ENCODE measurements at regions not wholly inside any gene's neighbourhood (a gene's known extent, or its start where the extent isn't known, plus 50 kb on each side); places are given as distances from the start of the nearest gene placed in this dataset.

GRCh38 chr1:4034318-4034887, 134.3 kb upstream of the C1orf174 start:
- WGBS, 2 experiments: 74 to 78% methylated on average over 8 of the region's 8 CpGs
- no peaks in the 10 kb centered on the region for H3K36me3 ChIP-seq (ENCODE audit: control insufficient read depth, insufficient read depth, low read length)
- peaks cover 2% of the 10 kb centered on the region for H3K4me1 ChIP-seq (ENCODE audit: control insufficient read depth, insufficient read depth, low read length)
- no peak overlapping the region for H3K4me3 ChIP-seq (ENCODE audit: insufficient read depth, low read depth, low read length)
- no peak overlapping the region for H3K27ac ChIP-seq (ENCODE audit: insufficient read depth, low read depth, low read length, poor library complexity, severe bottlenecking)
- no peaks in the 10 kb centered on the region for H3K9me3 ChIP-seq (ENCODE audit: control insufficient read depth, low read length)
- H3K27me3 ChIP-seq (ENCODE audit: control insufficient read depth, insufficient read depth, low read length, poor library complexity, severe bottlenecking): no peaks in the 10 kb centered on the region

- Histone ChIP-seq H3K9me3 (ENCODE audit: control insufficient read depth, low read length) (no peaks in the 10 kb centered on the region), H3K36me3 (ENCODE audit: control insufficient read depth, insufficient read depth, low read length) (no peaks in the 10 kb centered on the region), H3K27me3 (ENCODE audit: control insufficient read depth, insufficient read depth, low read length, poor library complexity, severe bottlenecking) (no peaks in the 10 kb centered on the region), H3K4me1 (ENCODE audit: control insufficient read depth, insufficient read depth, low read length) (no peaks in the 10 kb centered on the region), H3K27ac (ENCODE audit: insufficient read depth, low read depth, low read length, poor library complexity, severe bottlenecking) (no peak overlapping the region), H3K4me3 (ENCODE audit: insufficient read depth, low read depth, low read length) (no peak overlapping the region)
- WGBS, 2 experiments: 86 to 93% methylated on average over 2 to 4 of the region's 5 CpGs
These were observed 144.9 kb upstream of the C1orf174 start for GRCh38 chr1:4044967-4045366.

GRCh38 chr1:4045397-4046010, 145.4 kb upstream of the C1orf174 start:
- Histone ChIP-seq H3K36me3 (ENCODE audit: control insufficient read depth, insufficient read depth, low read length) (no peaks in the 10 kb centered on the region), H3K9me3 (ENCODE audit: control insufficient read depth, low read length) (no peaks in the 10 kb centered on the region), H3K27ac (ENCODE audit: insufficient read depth, low read depth, low read length, poor library complexity, severe bottlenecking) (no peak overlapping the region), H3K4me3 (ENCODE audit: insufficient read depth, low read depth, low read length) (no peak overlapping the region), H3K27me3 (ENCODE audit: control insufficient read depth, insufficient read depth, low read length, poor library complexity, severe bottlenecking) (no peaks in the 10 kb centered on the region), H3K4me1 (ENCODE audit: control insufficient read depth, insufficient read depth, low read length) (no peaks in the 10 kb centered on the region)
- 88 to 90% methylated on average over 4 to 5 of the region's 5 CpGs for WGBS, 2 experiments

GRCh38 chr1:4046836-4047461, 146.9 kb upstream of the C1orf174 start:
- Histone ChIP-seq H3K27me3 (ENCODE audit: control insufficient read depth, insufficient read depth, low read length, poor library complexity, severe bottlenecking) (no peaks in the 10 kb centered on the region), H3K9me3 (ENCODE audit: control insufficient read depth, low read length) (no peaks in the 10 kb centered on the region), H3K36me3 (ENCODE audit: control insufficient read depth, insufficient read depth, low read length) (no peaks in the 10 kb centered on the region), H3K4me3 (ENCODE audit: insufficient read depth, low read depth, low read length) (no peak overlapping the region), H3K27ac (ENCODE audit: insufficient read depth, low read depth, low read length, poor library complexity, severe bottlenecking) (no peak overlapping the region), H3K4me1 (ENCODE audit: control insufficient read depth, insufficient read depth, low read length) (no peaks in the 10 kb centered on the region)
- WGBS, 2 experiments: 82 to 87% methylated on average over 5 of the region's 5 CpGs

- WGBS, 2 experiments: 91 to 95% methylated on average over 7 of the region's 7 CpGs
- H3K4me3 ChIP-seq (ENCODE audit: insufficient read depth, low read depth, low read length): no peak overlapping the region
These were observed 147.6 kb upstream of the C1orf174 start for GRCh38 chr1:4047666-4048065.

GRCh38 chr1:4048076-4048475, 148.0 kb upstream of the C1orf174 start:
- Histone ChIP-seq H3K4me1 (ENCODE audit: control insufficient read depth, insufficient read depth, low read length) (no peaks in the 10 kb centered on the region), H3K27me3 (ENCODE audit: control insufficient read depth, insufficient read depth, low read length, poor library complexity, severe bottlenecking) (no peaks in the 10 kb centered on the region), H3K27ac (ENCODE audit: insufficient read depth, low read depth, low read length, poor library complexity, severe bottlenecking) (no peak overlapping the region), H3K9me3 (ENCODE audit: control insufficient read depth, low read length) (no peaks in the 10 kb centered on the region), H3K4me3 (ENCODE audit: insufficient read depth, low read depth, low read length) (no peak overlapping the region), H3K36me3 (ENCODE audit: control insufficient read depth, insufficient read depth, low read length) (no peaks in the 10 kb centered on the region)
- 91 to 92% methylated on average over 14 of the region's 14 CpGs for WGBS, 2 experiments

More at GRCh38 chr1:4047666-4048065, 147.6 kb upstream of the C1orf174 start:
- Histone ChIP-seq H3K9me3 (ENCODE audit: control insufficient read depth, low read length) (no peaks in the 10 kb centered on the region), H3K4me1 (ENCODE audit: control insufficient read depth, insufficient read depth, low read length) (no peaks in the 10 kb centered on the region), H3K27ac (ENCODE audit: insufficient read depth, low read depth, low read length, poor library complexity, severe bottlenecking) (no peak overlapping the region), H3K27me3 (ENCODE audit: control insufficient read depth, insufficient read depth, low read length, poor library complexity, severe bottlenecking) (no peaks in the 10 kb centered on the region), H3K36me3 (ENCODE audit: control insufficient read depth, insufficient read depth, low read length) (no peaks in the 10 kb centered on the region)

- Histone ChIP-seq H3K27me3 (ENCODE audit: control insufficient read depth, insufficient read depth, low read length, poor library complexity, severe bottlenecking) (no peaks in the 10 kb centered on the region), H3K27ac (ENCODE audit: insufficient read depth, low read depth, low read length, poor library complexity, severe bottlenecking) (no peak overlapping the region), H3K36me3 (ENCODE audit: control insufficient read depth, insufficient read depth, low read length) (no peaks in the 10 kb centered on the region), H3K4me1 (ENCODE audit: control insufficient read depth, insufficient read depth, low read length) (no peaks in the 10 kb centered on the region), H3K4me3 (ENCODE audit: insufficient read depth, low read depth, low read length) (no peak overlapping the region), H3K9me3 (ENCODE audit: control insufficient read depth, low read length) (no peaks in the 10 kb centered on the region)
- WGBS, 2 experiments: 93 to 94% methylated on average over 9 of the region's 9 CpGs
These were observed 148.8 kb upstream of the C1orf174 start for GRCh38 chr1:4048921-4049320.

- Histone ChIP-seq H3K27ac (ENCODE audit: insufficient read depth, low read depth, low read length, poor library complexity, severe bottlenecking) (no peak overlapping the region), H3K9me3 (ENCODE audit: control insufficient read depth, low read length) (no peaks in the 10 kb centered on the region), H3K4me1 (ENCODE audit: control insufficient read depth, insufficient read depth, low read length) (no peaks in the 10 kb centered on the region), H3K27me3 (ENCODE audit: control insufficient read depth, insufficient read depth, low read length, poor library complexity, severe bottlenecking) (no peaks in the 10 kb centered on the region), H3K36me3 (ENCODE audit: control insufficient read depth, insufficient read depth, low read length) (no peaks in the 10 kb centered on the region), H3K4me3 (ENCODE audit: insufficient read depth, low read depth, low read length) (no peak overlapping the region)
- WGBS, 2 experiments: 92 to 93% methylated on average over 12 of the region's 12 CpGs
These were observed 150.9 kb upstream of the C1orf174 start for GRCh38 chr1:4050998-4051397.

GRCh38 chr1:4052657-4053056, 152.6 kb upstream of the C1orf174 start:
- H3K36me3 ChIP-seq (ENCODE audit: control insufficient read depth, insufficient read depth, low read length): no peaks in the 10 kb centered on the region
- no peak overlapping the region for H3K4me3 ChIP-seq (ENCODE audit: insufficient read depth, low read depth, low read length)
- no peak overlapping the region for H3K27ac ChIP-seq (ENCODE audit: insufficient read depth, low read depth, low read length, poor library complexity, severe bottlenecking)
- H3K4me1 ChIP-seq (ENCODE audit: control insufficient read depth, insufficient read depth, low read length): no peaks in the 10 kb centered on the region
- H3K27me3 ChIP-seq (ENCODE audit: control insufficient read depth, insufficient read depth, low read length, poor library complexity, severe bottlenecking): no peaks in the 10 kb centered on the region
- no peaks in the 10 kb centered on the region for H3K9me3 ChIP-seq (ENCODE audit: control insufficient read depth, low read length)
- 91 to 95% methylated on average over 6 of the region's 6 CpGs for WGBS, 2 experiments

- no peaks in the 10 kb centered on the region for H3K4me1 ChIP-seq (ENCODE audit: control insufficient read depth, insufficient read depth, low read length)
- no peaks in the 10 kb centered on the region for H3K9me3 ChIP-seq (ENCODE audit: control insufficient read depth, low read length)
- H3K27me3 ChIP-seq (ENCODE audit: control insufficient read depth, insufficient read depth, low read length, poor library complexity, severe bottlenecking): no peaks in the 10 kb centered on the region
- 91 to 95% methylated on average over 8 of the region's 8 CpGs for WGBS, 2 experiments
- H3K27ac ChIP-seq (ENCODE audit: insufficient read depth, low read depth, low read length, poor library complexity, severe bottlenecking): no peak overlapping the region
- H3K4me3 ChIP-seq (ENCODE audit: insufficient read depth, low read depth, low read length): no peak overlapping the region
- no peaks in the 10 kb centered on the region for H3K36me3 ChIP-seq (ENCODE audit: control insufficient read depth, insufficient read depth, low read length)
These were observed 153.2 kb upstream of the C1orf174 start for GRCh38 chr1:4053160-4053748.
